ENCODE measurements at regions not wholly inside any gene's neighbourhood (a gene's known extent, or its start where the extent isn't known, plus 50 kb on each side); places are given as distances from the start of the nearest gene placed in this dataset.

- no peak for DNase-seq (ENCODE audit: low spot score)
- no peak for TF ChIP-seq CTCF (IDR thresholded peaks at IDR 0.05; ENCODE audit: borderline replicate concordance, control extremely low read depth, extremely low read depth, insufficient read depth, missing control alignments)
- in situ Hi-C loops (cut with MboI; ENCODE audit: low sequenced_read_pairs, unreplicated experiment), result loop anchor here (25.0 kb wide), 1 partner anchor 249 kb away; no protein-coding TSS in a partner anchor
Measured at GRCh38 chr2:162888652-162889051, 50.1 kb upstream of the KCNH7 start.

Data from GM13976 (cell line).